Common myeloid progenitor, CD34-positive (primary cell): ENCODE measurements at regions not wholly inside any gene's neighbourhood (a gene's known extent, or its start where the extent isn't known, plus 50 kb on each side); places are given as distances from the start of the nearest gene placed in this dataset.
"Not testable (repeated sequence)": the region's sequence is repeated elsewhere in the genome, so short reads cannot be mapped to it uniquely, and the experiment has no call there.

Experiments used
- CTCF ChIA-PET: fragments of 350-600 bp; sonication (Branson Sonifier 250); formaldehyde crosslinking; loops from one replicate; lab custom pipeline; 2021; ENCODE audit warnings: antibody characterized with exemption; lab: Charles Lee
- POLR2A ChIA-PET: fragments of 350-600 bp; sonication (Branson Sonifier 250); formaldehyde crosslinking; loops from one replicate; lab custom pipeline; 2021; ENCODE audit warnings: antibody characterized with exemption; lab: Charles Lee
- DNase-seq, 3 donors: peaks; one replicate each; pipeline versions ENCODE4 v3.0.0 to v3.0.0-alpha.2; 2013
- H3K27ac ChIP-seq, 2 experiments: 1 replicate in 1 of 2; 2 replicates in 1 of 2; pipeline ENCODE4 v1.7.0; 2013; ENCODE audit warnings: inconsistent platforms in 2 of 2, low read length in 2 of 2, mild to moderate bottlenecking in 2 of 2, low read depth in 1 of 2, moderate library complexity in 1 of 2; ENCODE audit not compliant: severe bottlenecking in 2 of 2, insufficient read depth in 1 of 2, poor library complexity in 1 of 2
- H3K27me3 ChIP-seq, 5 experiments: replicated peaks in 2 of 5; 1 replicate in 3 of 5; 2 replicates in 2 of 5; pipeline versions ENCODE4 v1.6.1 to v1.7.0; 2013; ENCODE audit warnings: low read length in 4 of 5, mild to moderate bottlenecking in 2 of 5, moderate library complexity in 2 of 5, inconsistent platforms in 1 of 5; ENCODE audit not compliant: insufficient read depth in 5 of 5, control insufficient read depth in 4 of 5
- H3K36me3 ChIP-seq, 4 experiments: 1 replicate in 2 of 4; 2 replicates in 2 of 4; pipeline versions ENCODE4 v1.6.1 to v1.7.0; 2013; ENCODE audit warnings: low read length in 3 of 4, control low read depth in 1 of 4, mild to moderate bottlenecking in 1 of 4; ENCODE audit not compliant: control insufficient read depth in 4 of 4, insufficient read depth in 4 of 4
- H3K4me1 ChIP-seq, 4 experiments: 1 replicate in 3 of 4; 2 replicates in 1 of 4; pipeline versions ENCODE4 v1.6.1 to v1.7.1; 2013; ENCODE audit warnings: low read length in 3 of 4, mild to moderate bottlenecking in 3 of 4, control low read depth in 1 of 4, inconsistent platforms in 1 of 4, moderate library complexity in 1 of 4; ENCODE audit not compliant: control insufficient read depth in 4 of 4, insufficient read depth in 4 of 4; ENCODE audit errors: control extremely low read depth in 1 of 4
- H3K4me3 ChIP-seq, 7 experiments: 1 replicate in 4 of 7; 2 replicates in 3 of 7; pipeline versions ENCODE4 v1.5.1 to v1.7.0; 2013; ENCODE audit warnings: mild to moderate bottlenecking in 7 of 7, low read length in 6 of 7, moderate library complexity in 6 of 7, inconsistent platforms in 2 of 7, low read depth in 2 of 7, control low read depth in 1 of 7; ENCODE audit not compliant: insufficient read depth in 4 of 7, control insufficient read depth in 1 of 7; ENCODE audit errors: extremely low read depth in 1 of 7
- H3K9me3 ChIP-seq, 5 experiments: 1 replicate in 4 of 5; 2 replicates in 1 of 5; pipeline versions ENCODE4 v1.6.1 to v1.7.1; 2013; ENCODE audit warnings: low read length in 4 of 5, mild to moderate bottlenecking in 2 of 5, inconsistent platforms in 1 of 5, low read depth in 1 of 5, moderate library complexity in 1 of 5; ENCODE audit not compliant: control insufficient read depth in 4 of 5, insufficient read depth in 2 of 5; ENCODE audit errors: control extremely low read depth in 1 of 5
- WGBS: methylation state at CpG from one replicate; pipeline ENCODE4 v1.1.5; 2013; ENCODE audit not compliant: insufficient coverage; 5-methylcytosine and 5-hydroxymethylcytosine counted together

GRCh38 chr7:63060701-63061100 lies 937.9 kb upstream of the ZNF722 start:
- H3K36me3 ChIP-seq, H3K4me1 ChIP-seq, DNase-seq, H3K27ac ChIP-seq, H3K4me3 ChIP-seq, CTCF ChIA-PET, H3K27me3 ChIP-seq, POLR2A ChIA-PET: not testable (repeated sequence)
- WGBS: 92% methylated on average over 5 of the region's 9 CpGs
- H3K9me3 ChIP-seq: peaks cover 0 to 13% (median 8%) of the 10 kb centered on the region in 5 experiments

DNA sequence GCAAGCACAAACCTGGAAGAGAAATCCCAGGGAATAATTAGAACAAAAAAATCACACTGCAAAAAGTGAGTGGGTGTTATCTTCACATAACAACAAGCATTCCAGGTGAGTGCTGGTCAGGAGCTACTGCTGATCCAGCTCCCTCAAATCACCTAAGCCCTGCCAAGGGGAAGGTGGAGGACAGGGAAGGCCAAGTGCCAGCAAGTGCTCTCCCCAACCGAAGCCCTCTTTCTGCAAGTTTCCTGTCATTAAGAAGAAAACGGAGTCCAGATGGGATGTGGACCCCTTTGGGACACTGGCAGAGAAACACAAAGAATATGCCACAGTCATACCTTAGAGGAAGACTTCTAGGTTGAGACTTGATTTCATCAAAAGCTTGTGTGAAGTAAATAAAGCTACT lies 933.0 kb upstream of the ZNF722 start:
- CTCF ChIA-PET: no interaction called here
- POLR2A ChIA-PET: no interaction called here
- Histone ChIP-seq H3K27me3 (no peaks in the 10 kb centered on the region), H3K36me3 (no peaks in the 10 kb centered on the region), H3K27ac (no peak overlapping the region), H3K4me3 (no peak overlapping the region), H3K4me1 (no peaks in the 10 kb centered on the region), H3K9me3 (peaks cover 0 to 14% (median 6%) of the 10 kb centered on the region in 5 experiments)
- 56% methylated on average over 2 of the region's 2 CpGs for WGBS
- no peak for DNase-seq

GRCh38 chr7:63066235-63066634 lies 932.4 kb upstream of the ZNF722 start:
- CTCF ChIA-PET: not testable (repeated sequence)

GRCh38 chr7:63067897-63068585 lies 930.6 kb upstream of the ZNF722 start:
- Histone ChIP-seq H3K4me3 (no peak overlapping the region), H3K9me3 (peaks cover 0 to 29% (median 21%) of the 10 kb centered on the region in 5 experiments), H3K4me1 (no peaks in the 10 kb centered on the region), H3K36me3 (no peaks in the 10 kb centered on the region), H3K27me3 (no peaks in the 10 kb centered on the region), H3K27ac (no peak overlapping the region)
- DNase-seq: no peak
- ChIA-PET CTCF (no interaction called here), POLR2A (no interaction called here)
- 52% methylated on average over 33 of the region's 42 CpGs for WGBS

More at GRCh38 chr7:63066235-63066634, 932.4 kb upstream of the ZNF722 start:
- no CpG with 5 or more reads among the region's 4 CpGs for WGBS
- H3K36me3 ChIP-seq, H3K27ac ChIP-seq, POLR2A ChIA-PET, H3K27me3 ChIP-seq, H3K4me1 ChIP-seq, DNase-seq, H3K4me3 ChIP-seq: not testable (repeated sequence)
- peaks cover 0 to 17% (median 8%) of the 10 kb centered on the region in 5 experiments for H3K9me3 ChIP-seq

- WGBS: 69% methylated on average over 5 of the region's 6 CpGs
Measured at GRCh38 chr7:63070696-63071095, 928.0 kb upstream of the ZNF722 start.

DNA sequence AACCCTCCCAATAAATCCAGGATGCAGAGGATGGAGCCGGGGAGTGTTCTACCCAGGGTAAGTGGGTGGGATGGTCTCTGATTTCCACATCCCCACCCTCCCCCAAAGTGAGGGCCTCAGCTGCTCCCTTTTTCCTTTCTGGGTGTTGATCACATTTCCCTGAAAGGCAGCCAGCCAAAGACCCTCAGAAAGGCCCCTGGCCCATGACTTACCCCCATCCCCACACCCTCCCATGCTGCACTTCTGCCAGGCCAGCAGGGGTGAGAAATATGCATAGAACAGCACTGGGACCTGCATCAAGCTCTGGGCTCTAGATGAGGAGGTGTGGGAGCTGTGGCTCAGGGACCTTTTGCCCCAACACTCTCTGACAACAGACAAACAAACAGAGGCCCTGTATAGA lies 927.3 kb upstream of the ZNF722 start:
- Histone ChIP-seq H3K9me3 (peaks cover 0 to 36% (median 23%) of the 10 kb centered on the region in 5 experiments), H3K27me3 (no peaks in the 10 kb centered on the region), H3K4me3 (no peak overlapping the region), H3K36me3 (no peaks in the 10 kb centered on the region), H3K4me1 (no peaks in the 10 kb centered on the region), H3K27ac (no peak overlapping the region)
- POLR2A ChIA-PET: no interaction called here
- CTCF ChIA-PET: no interaction called here
- DNase-seq: no peak
- no CpG with 5 or more reads among the region's 1 CpG for WGBS

More at GRCh38 chr7:63070696-63071095, 928.0 kb upstream of the ZNF722 start:
- Histone ChIP-seq H3K36me3 (no peaks in the 10 kb centered on the region), H3K4me1 (no peaks in the 10 kb centered on the region), H3K4me3 (no peak overlapping the region), H3K27ac (no peak overlapping the region), H3K9me3 (peaks cover 0 to 36% (median 27%) of the 10 kb centered on the region in 5 experiments), H3K27me3 (no peaks in the 10 kb centered on the region)
- no peak for DNase-seq
- POLR2A ChIA-PET: no interaction called here
- CTCF ChIA-PET: no interaction called here

DNA sequence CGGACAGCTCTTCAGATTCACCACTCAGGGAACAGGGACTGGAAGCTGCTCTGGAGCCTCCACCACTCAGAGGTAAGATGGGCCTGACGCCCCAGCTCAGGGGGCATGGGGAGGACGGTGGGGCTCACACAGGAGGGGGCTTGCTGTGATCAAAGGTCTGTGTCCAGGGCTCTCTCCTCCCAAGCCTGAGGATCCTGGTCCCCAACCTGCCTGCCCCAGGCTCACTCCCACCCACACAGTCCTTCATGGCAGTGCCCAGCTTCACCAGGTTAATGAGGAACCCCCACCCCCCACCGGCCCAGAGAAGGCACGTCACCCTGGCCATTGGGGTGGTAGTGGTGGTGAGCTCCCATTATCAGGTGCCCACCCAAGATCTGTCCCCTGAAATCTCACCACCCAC lies 926.7 kb upstream of the ZNF722 start:
- no peak overlapping the region for H3K4me3 ChIP-seq
- WGBS: 77% methylated on average over 3 of the region's 5 CpGs
- no peak for DNase-seq
- H3K27ac ChIP-seq: no peak overlapping the region
- no peaks in the 10 kb centered on the region for H3K36me3 ChIP-seq
- ChIA-PET POLR2A (no interaction called here), CTCF (no interaction called here)
- no peaks in the 10 kb centered on the region for H3K4me1 ChIP-seq
- peaks cover 0 to 40% (median 24%) of the 10 kb centered on the region in 5 experiments for H3K9me3 ChIP-seq
- no peaks in the 10 kb centered on the region for H3K27me3 ChIP-seq
